ENCODE measurements at regions not wholly inside any gene's neighbourhood (a gene's known extent, or its start where the extent isn't known, plus 50 kb on each side); places are given as distances from the start of the nearest gene placed in this dataset.

DNA sequence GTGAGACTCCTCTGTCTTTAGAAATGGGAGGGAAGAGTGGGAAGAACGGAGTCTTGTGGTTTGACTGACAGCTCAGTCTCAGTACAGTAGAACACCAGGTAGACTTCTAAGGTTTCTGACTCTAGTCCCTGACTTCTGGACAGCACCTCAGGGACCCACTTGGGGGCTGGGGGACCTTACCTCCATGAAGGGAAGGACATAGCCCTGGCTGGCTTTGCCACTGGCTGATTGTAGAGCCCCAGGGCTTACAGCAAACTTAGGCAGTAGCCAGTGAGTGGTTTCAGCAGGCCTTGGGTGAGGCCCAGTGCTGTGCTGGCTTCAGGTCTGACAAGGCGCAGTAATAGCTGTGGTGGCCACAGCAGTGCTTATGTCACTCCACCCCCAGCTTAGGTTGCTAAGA, 290.0 kb upstream of the PRR16 start:
- no peak for TF ChIP-seq CTCF (conservative IDR thresholded peaks at IDR 0.05; ENCODE audit: low read depth, low read length)
- TF ChIP-seq POLR2A (IDR thresholded peaks at IDR 0.05; ENCODE audit: low read depth, low read length) = no peak
- TF ChIP-seq BHLHE40 (IDR thresholded peaks at IDR 0.05; ENCODE audit: low read depth, low read length) = no peak
- TF ChIP-seq MXI1 (IDR thresholded peaks at IDR 0.05; ENCODE audit: borderline replicate concordance, low read depth, low read length) = no peak
- TF ChIP-seq SMC3 (IDR thresholded peaks at IDR 0.05; ENCODE audit: low read depth, low read length) = no peak
- TF ChIP-seq, protein P1, sequence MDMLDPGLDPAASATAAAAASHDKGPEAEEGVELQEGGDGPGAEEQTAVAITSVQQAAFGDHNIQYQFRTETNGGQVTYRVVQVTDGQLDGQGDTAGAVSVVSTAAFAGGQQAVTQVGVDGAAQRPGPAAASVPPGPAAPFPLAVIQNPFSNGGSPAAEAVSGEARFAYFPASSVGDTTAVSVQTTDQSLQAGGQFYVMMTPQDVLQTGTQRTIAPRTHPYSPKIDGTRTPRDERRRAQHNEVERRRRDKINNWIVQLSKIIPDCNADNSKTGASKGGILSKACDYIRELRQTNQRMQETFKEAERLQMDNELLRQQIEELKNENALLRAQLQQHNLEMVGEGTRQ (IDR thresholded peaks at IDR 0.05; ENCODE audit: low read depth, low read length) = no peak
- no peak for TF ChIP-seq FOS (IDR thresholded peaks at IDR 0.05; ENCODE audit: low read depth, low read length)
- no peak for TF ChIP-seq RFX5 (IDR thresholded peaks at IDR 0.05; ENCODE audit: low read depth, low read length)
- no peak for TF ChIP-seq NFE2L2 (IDR thresholded peaks at IDR 0.05; ENCODE audit: low read depth, low read length)
- TF ChIP-seq MAFK (IDR thresholded peaks at IDR 0.05; ENCODE audit: low read depth, low read length) = no peak
- TF ChIP-seq RAD21 (IDR thresholded peaks at IDR 0.05; ENCODE audit: low read length) = no peak
- no peak for TF ChIP-seq CEBPB (IDR thresholded peaks at IDR 0.05; ENCODE audit: low read depth, low read length)
